ENCODE measurements at regions not wholly inside any gene's neighbourhood (a gene's known extent, or its start where the extent isn't known, plus 50 kb on each side); places are given as distances from the start of the nearest gene placed in this dataset.
A peak's percentile ranks its signal among the peaks of the same experiment; 100 is the strongest.
"Not testable (repeated sequence)": the region's sequence is repeated elsewhere in the genome, so short reads cannot be mapped to it uniquely, and the experiment has no call there.

DNA sequence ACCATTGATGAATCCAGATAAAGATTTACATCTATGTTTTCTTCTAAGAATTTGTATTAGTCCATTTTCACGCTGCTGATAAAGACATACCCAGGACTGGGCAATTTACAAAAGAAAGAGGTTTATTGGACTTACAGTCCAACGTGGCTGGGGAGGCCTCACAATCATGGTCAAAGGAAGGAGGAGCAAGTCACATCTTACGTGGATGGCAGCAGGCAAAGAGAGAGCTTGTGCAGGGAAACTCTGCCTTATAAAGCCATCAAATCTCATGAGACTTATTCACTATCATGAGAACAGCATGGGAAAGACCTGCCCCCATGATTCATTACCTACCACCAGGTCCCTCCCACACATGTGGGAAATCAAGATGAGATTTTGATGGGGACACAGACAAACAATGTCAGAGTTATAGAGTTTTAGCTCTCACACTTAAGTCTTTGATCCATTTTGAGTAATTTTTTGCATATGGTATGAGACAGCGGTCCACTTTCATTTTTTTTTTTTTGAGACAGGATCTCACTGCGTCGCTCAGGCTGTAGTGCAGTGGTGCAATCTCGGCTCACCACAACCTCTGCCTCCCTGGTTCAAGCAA, 53.5 kb upstream of the JADE2 start:
- H3K27ac Mint-ChIP-seq; H3K4me3 Mint-ChIP-seq (ENCODE audit: low read depth); DNase-seq (ENCODE audit: low spot score); H3K4me1 Mint-ChIP-seq (ENCODE audit: low read depth); H3K27me3 Mint-ChIP-seq (ENCODE audit: low read depth); intact Hi-C loops (cut with micrococcal nuclease); H3K36me3 Mint-ChIP-seq (ENCODE audit: low read depth): not testable (repeated sequence)
- H3K9me3 Mint-ChIP-seq: peaks cover 10% of the 10 kb centered on the region

DNA sequence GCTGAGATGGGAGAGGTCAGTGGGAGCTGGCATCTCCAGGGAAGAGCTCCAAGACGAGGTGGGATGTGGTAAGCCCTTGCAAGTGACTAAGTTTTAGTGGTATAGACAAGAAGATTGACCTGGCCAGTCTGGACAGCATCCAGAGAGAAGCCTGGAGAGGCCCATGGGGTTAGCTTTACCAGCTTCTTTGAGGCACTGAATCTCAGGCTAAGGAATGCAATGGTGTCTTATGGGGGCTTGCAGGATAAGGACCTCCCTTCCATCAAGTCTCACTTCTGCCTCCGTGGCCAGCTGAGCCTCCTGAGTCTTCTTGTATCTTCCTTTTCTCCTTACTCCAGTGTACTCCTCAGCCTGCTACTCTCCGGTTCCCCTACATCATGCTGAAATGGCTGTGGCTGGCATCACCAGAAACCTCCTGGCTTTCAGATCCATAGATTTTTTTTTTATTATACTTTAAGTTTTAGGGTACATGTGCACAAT, 56.5 kb upstream of the JADE2 start:
- Mint-ChIP-seq H3K4me3 (ENCODE audit: low read depth) (no peak overlapping the region), H3K4me1 (ENCODE audit: low read depth) (peaks cover 9% of the 10 kb centered on the region), H3K9me3 (peaks cover 10% of the 10 kb centered on the region), H3K27ac (no peak overlapping the region), H3K36me3 (ENCODE audit: low read depth) (no peaks in the 10 kb centered on the region), H3K27me3 (ENCODE audit: low read depth) (peaks cover 2% of the 10 kb centered on the region)
- no peak for DNase-seq (ENCODE audit: low spot score)
- intact Hi-C loops (cut with micrococcal nuclease): loop anchor here (5.0 kb wide), 1 partner anchor 58 kb away; the partner anchor contains the start of gene JADE2

DNA sequence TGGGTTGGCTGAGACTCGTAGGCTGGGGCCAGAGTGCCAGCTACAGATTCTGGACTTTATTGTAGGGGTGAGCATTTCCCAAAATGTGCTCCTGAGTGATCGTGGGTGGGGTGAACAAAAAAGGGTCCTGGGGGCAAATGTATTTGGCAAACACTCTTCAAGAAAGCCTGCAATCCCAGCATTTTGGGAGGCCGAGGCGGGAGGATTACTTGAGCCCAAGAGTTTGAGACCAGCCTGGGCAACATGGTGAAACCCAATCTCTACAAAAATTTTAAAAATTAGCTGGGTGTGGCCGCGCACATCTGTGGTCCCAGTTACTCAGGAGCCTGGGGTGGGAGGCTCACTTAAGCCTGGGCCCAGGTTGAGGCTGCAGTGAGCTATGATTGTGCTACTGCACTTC, 55.5 kb upstream of the CDKN2AIPNL start:
- Mint-ChIP-seq H3K27ac (no peak overlapping the region), H3K4me1 (ENCODE audit: low read depth) (peaks cover 9% of the 10 kb centered on the region), H3K9me3 (peaks cover 10% of the 10 kb centered on the region), H3K27me3 (ENCODE audit: low read depth) (peaks cover 2% of the 10 kb centered on the region), H3K4me3 (ENCODE audit: low read depth) (no peak overlapping the region), H3K36me3 (ENCODE audit: low read depth) (no peaks in the 10 kb centered on the region)
- no peak for DNase-seq (ENCODE audit: low spot score)
- intact Hi-C loops (cut with micrococcal nuclease): loop anchor here (2.0 to 5.0 kb wide), 2 partner anchors 36 to 60 kb away; partner anchors contain the start of gene JADE2

DNA sequence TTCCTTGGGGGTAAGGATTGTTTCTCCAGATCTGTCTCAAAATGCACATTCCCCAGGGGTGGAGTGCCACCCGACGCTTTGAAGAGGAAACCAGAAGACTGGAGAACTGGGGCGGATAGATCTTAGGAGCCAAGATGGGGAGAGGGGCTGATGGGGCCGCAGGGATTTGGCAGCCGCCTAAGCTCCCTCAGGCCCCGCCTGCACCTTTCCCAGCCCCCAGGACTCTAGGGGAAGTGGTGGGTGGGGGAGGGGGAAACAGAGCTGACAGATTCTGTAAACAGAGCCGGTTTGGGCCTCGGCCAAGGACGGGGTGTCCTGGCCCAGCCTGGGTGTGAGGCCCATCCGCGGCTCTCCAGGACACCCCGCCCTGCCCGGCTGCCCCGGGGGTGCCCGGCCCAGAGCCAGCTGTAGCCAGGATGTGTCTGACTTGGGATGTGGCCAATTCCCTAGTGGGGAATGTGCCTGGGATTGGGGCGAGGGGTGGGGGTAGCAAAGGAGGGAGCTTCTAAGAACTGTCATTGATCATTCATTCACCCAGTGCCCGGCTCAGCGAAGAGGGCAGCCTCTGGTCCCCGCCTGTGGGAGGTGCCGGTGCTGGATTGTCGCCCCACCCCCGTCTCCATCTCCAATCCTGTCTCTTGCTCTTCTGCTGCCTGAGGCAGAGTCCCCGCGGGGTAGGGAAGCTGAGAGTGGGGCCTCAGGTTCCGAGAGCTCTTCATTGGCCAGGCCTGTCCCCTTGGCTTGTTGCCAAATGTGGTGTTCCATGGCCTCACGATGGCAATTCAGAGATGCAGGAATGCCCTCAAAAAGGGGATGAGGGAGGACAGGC, 54.8 kb upstream of the CDKN2AIPNL start:
- Mint-ChIP-seq H3K9me3 (peaks cover 3% of the 10 kb centered on the region), H3K36me3 (ENCODE audit: low read depth) (no peaks in the 10 kb centered on the region), H3K4me3 (ENCODE audit: low read depth) (peak overlapping the region; percentile 68), H3K27ac (peak overlapping the region; percentile 55), H3K4me1 (ENCODE audit: low read depth) (peaks cover 7% of the 10 kb centered on the region), H3K27me3 (ENCODE audit: low read depth) (peaks cover 2% of the 10 kb centered on the region)
- no peak for DNase-seq (ENCODE audit: low spot score)
- intact Hi-C loops (cut with micrococcal nuclease): loop anchor here (2.0 to 5.0 kb wide), 2 partner anchors 36 to 61 kb away; partner anchors contain the start of gene JADE2

DNA sequence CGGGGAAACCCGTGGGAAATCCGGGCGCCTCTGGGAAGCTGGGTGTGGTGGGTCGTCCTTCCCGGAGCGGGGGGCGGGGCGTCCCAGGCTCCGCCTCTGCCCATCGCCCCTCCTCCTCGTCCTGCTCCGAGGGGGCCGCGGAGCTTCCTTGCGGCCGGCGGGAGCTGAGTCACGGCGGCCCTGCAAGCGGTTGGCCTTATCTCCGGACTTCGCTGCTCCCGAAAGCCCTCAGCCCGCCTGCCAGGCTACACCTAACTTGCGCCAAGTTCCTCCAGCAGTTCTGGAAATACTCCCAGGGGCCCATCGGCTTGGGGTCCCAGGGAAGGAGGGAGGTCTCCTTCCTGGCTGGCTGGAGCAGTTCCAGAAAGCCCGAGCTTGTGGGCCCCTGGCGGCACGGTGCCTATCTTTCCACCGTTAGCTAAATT, 54.1 kb upstream of the CDKN2AIPNL start:
- H3K4me1 Mint-ChIP-seq (ENCODE audit: low read depth): peaks cover 7% of the 10 kb centered on the region
- H3K27me3 Mint-ChIP-seq (ENCODE audit: low read depth): peaks cover 2% of the 10 kb centered on the region
- H3K36me3 Mint-ChIP-seq (ENCODE audit: low read depth): no peaks in the 10 kb centered on the region
- H3K27ac Mint-ChIP-seq: peak overlapping the region; percentile 55
- H3K9me3 Mint-ChIP-seq: no peaks in the 10 kb centered on the region
- intact Hi-C loops (cut with micrococcal nuclease): loop anchor here (2.0 to 5.0 kb wide), 2 partner anchors 37 to 61 kb away; partner anchors contain the start of gene JADE2
- DNase-seq (ENCODE audit: low spot score): peak; percentile 39
- peak overlapping the region; percentile 68 for H3K4me3 Mint-ChIP-seq (ENCODE audit: low read depth)

DNA sequence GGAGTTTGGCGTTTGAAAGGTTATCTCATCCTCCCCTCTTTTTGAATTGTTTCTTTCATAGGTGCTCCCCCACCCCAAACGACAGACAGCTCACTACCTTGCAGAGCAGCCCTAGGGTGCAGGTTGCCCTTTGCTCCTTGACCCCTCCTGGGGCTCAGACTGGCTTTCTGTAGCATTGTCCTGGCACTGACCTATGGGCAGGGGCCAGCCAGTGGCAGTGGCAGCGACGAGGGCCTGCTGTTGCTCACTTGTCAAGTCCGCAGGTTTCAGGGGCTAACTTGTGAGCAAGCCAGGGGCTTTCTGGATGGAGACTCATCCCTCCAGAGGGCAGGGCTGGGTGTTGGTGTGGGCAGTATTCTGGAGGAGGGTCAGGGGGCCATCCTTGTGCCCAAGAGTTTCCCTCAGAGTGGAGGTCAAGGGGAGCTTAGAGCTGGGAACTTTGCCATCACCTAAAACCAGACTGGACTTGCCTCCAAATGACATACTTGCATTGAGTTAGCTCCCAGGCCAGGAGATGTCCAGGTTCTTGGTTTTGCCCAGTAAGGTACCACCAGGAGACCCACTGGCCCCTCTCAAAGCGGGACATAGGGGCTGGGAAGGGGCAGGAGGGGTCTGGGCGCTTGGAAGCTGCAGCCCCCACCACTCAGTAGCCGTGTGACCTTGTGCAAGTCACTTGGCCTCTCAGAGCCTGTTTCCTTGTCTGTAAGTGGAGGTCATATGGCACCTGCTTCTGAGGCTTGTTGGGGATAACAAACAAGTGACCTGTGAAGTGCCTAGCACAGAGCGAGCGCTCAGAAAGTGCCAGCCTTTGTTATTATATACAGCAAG, 53.5 kb upstream of the CDKN2AIPNL start:
- H3K9me3 Mint-ChIP-seq: no peaks in the 10 kb centered on the region
- no peaks in the 10 kb centered on the region for H3K36me3 Mint-ChIP-seq (ENCODE audit: low read depth)
- no peak overlapping the region for H3K27ac Mint-ChIP-seq
- no peak for DNase-seq (ENCODE audit: low spot score)
- intact Hi-C loops (cut with micrococcal nuclease): loop anchor here (5.0 kb wide), 1 partner anchor 62 kb away; the partner anchor contains the start of gene JADE2
- peak overlapping the region; percentile 42 for H3K4me3 Mint-ChIP-seq (ENCODE audit: low read depth)
- H3K4me1 Mint-ChIP-seq (ENCODE audit: low read depth): peaks cover 7% of the 10 kb centered on the region
- peaks cover 2% of the 10 kb centered on the region for H3K27me3 Mint-ChIP-seq (ENCODE audit: low read depth)

DNA sequence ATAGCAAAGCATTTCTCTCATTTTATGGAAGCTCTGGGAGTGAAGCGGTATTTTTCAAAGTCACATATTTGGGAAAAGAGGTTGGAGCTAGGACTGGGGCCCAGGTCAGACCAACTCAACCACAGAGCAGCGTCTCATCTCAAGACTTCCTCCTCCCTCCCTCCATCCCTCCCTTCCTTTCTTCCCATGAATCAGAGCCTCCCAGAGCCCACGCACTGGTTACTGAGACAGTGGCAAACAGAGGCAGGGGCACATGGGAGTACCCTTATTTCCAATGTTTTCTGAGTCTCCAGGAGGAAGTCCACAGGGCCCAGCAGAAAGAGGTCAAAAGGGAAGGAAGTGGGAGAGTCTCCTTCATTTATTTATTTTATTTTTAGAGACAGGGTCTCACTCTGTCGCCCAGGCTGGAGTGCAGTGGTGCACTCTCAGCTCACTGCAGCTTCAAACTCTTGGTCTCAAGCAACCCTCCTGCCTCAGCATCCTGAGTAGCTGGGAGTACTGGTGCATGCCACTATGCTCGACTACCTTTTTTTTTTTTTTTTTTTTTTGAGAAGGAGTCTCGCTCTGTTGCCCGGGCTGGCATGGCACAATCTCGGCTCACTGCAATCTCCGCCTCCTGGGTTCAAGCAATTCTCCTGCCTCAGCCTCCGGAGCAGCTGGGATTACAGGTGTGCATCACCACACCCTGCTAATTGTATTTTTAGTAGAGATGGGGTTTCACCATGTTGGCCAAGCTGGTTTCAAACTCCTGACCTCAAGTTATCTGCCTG, 52.5 kb upstream of the CDKN2AIPNL start:
- intact Hi-C loops (cut with micrococcal nuclease): no loop called here

DNA sequence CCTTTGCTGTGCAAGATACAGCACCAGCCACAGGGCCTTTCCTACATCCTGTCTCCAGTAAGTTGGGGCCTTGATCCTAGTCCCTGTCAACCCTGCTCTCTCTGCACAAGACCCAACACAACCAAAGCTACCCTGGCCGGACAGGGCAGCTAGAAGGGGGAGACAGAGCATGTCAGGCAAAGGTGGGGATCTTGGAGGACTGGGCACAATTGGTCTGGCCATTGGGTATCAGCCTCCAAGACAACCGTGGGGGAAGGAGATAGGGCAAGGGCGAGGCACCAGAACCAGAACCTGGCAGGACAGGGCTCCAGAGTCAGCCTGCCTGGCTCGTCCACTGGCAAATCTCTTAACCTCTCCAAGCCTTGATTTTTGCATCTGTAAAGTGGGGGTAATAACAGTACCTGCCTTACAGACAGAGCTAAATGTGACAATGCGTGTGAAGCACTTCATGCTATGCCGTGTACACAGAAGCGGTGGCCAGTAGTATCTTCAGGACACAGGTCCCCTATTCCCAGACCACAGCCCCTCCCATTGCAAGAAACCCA, 51.6 kb upstream of the CDKN2AIPNL start:
- peaks cover 2% of the 10 kb centered on the region for H3K27me3 Mint-ChIP-seq (ENCODE audit: low read depth)
- H3K27ac Mint-ChIP-seq: no peak overlapping the region
- no peaks in the 10 kb centered on the region for H3K9me3 Mint-ChIP-seq
- H3K4me3 Mint-ChIP-seq (ENCODE audit: low read depth): no peak overlapping the region
- H3K4me1 Mint-ChIP-seq (ENCODE audit: low read depth): peaks cover 7% of the 10 kb centered on the region
- DNase-seq (ENCODE audit: low spot score): no peak
- H3K36me3 Mint-ChIP-seq (ENCODE audit: low read depth): no peaks in the 10 kb centered on the region
- intact Hi-C loops (cut with micrococcal nuclease): no loop called here

More for the DNA sequence above, 52.5 kb upstream of the CDKN2AIPNL start:
- no peak for DNase-seq (ENCODE audit: low spot score)
- Mint-ChIP-seq H3K9me3 (no peaks in the 10 kb centered on the region), H3K27me3 (ENCODE audit: low read depth) (peaks cover 2% of the 10 kb centered on the region), H3K36me3 (ENCODE audit: low read depth) (no peaks in the 10 kb centered on the region), H3K4me1 (ENCODE audit: low read depth) (peaks cover 7% of the 10 kb centered on the region), H3K4me3 (ENCODE audit: low read depth) (no peak overlapping the region), H3K27ac (no peak overlapping the region)

DNA sequence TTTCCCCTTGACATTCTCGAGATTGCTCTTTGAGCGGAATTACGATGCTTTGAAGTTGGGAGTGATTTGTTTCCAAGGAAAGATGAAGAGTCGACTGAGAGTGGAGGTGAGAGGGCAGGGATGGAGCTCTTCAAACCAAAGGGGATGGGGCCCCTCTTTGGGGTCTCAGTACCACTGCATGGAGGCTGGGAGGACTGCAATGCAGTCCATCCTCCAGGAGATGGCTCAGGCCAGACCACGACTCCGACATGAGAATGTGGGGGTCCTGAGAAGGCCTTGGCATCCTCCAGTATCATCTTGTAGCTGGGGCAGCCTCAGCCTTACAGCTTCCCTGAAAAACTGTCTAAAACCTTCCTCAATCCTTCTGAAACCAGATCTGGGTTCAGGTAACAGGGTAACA, 51.1 kb upstream of the CDKN2AIPNL start:
- DNase-seq (ENCODE audit: low spot score): no peak
- peaks cover 7% of the 10 kb centered on the region for H3K4me1 Mint-ChIP-seq (ENCODE audit: low read depth)
- peaks cover 2% of the 10 kb centered on the region for H3K27me3 Mint-ChIP-seq (ENCODE audit: low read depth)
- intact Hi-C loops (cut with micrococcal nuclease): no loop called here
- no peak overlapping the region for H3K27ac Mint-ChIP-seq
- no peaks in the 10 kb centered on the region for H3K9me3 Mint-ChIP-seq
- no peak overlapping the region for H3K4me3 Mint-ChIP-seq (ENCODE audit: low read depth)
- no peaks in the 10 kb centered on the region for H3K36me3 Mint-ChIP-seq (ENCODE audit: low read depth)

DNA sequence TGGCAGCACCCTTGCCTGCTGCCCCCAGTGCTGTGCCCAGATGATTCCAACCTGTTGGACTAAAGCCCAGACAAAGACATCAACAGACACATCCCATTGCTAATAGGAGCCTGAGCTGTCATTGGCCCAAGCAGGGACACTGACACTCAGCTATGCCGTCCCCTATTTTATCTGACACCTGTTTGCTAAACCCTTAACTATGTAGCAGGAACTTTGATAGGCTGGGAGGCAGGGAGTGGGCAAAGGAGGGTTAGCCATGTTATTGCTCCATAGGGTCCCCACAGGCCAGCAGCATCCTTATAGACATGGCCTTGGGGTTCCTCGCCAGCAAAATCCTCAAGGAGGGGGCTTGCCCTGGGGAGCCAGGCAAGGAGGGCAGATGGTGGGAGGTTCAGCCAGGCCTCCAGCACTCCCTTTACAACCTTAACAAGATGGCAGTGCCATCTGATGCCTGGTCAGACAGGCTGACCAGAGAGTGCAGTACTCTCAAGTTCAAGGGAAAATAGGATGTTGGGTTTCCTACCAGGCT, 50.4 kb upstream of the CDKN2AIPNL start:
- Mint-ChIP-seq H3K4me3 (ENCODE audit: low read depth) (no peak overlapping the region), H3K9me3 (no peaks in the 10 kb centered on the region), H3K36me3 (ENCODE audit: low read depth) (no peaks in the 10 kb centered on the region), H3K4me1 (ENCODE audit: low read depth) (peaks cover 6% of the 10 kb centered on the region), H3K27me3 (ENCODE audit: low read depth) (peaks cover 5% of the 10 kb centered on the region), H3K27ac (no peak overlapping the region)
- intact Hi-C loops (cut with micrococcal nuclease): no loop called here
- no peak for DNase-seq (ENCODE audit: low spot score)
